G401.6 (cell line): ENCODE measurements at regions not wholly inside any gene's neighbourhood (a gene's known extent, or its start where the extent isn't known, plus 50 kb on each side); places are given as distances from the start of the nearest gene placed in this dataset.

Experiments used
- FAIRE-seq: peaks from 2 replicates; lab custom pipeline; 2012; peaks lifted over from hg19 to GRCh38; lab: Jason Lieb, UNC

DNA sequence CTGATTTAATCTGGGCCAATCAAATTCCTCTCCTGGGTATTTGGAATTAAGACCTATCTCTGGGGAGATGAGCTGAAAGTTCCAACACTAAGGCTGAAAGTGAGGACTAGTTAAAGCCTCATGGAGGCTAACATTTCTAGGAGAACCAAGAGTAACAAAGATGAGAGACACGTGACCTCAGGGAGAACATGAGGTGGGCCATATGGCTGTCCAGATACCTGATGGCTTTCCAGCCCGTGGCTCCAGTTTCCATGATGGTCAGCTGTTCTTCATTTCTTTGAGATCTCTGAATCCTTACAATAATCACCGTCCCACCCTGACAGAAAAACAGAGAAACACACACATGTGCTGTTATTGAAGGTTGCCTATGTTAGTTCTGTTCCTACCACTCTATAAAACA, 66.1 kb downstream of the LEPR start:
- no peak for FAIRE-seq

DNA sequence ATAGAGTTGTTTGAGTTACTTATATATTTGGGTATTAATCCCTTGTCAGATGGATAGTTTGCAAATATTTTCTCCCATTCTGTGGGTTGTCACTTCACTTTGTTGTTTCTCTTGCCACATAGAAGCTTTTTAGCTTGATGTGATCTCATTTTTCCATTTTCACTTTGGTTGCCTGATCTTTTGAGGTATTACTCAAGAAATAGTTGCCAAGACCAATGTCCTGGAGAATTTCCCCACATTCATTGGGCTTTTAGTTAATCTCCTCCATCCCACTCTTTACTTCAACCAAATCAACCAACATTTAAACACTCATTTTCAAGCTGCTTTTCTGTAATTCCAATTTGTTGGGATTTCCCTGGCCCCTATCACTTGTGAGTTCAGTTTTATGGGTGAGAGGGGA, 69.0 kb downstream of the LEPR start:
- FAIRE-seq = no peak

GRCh38 chr1:65490231-65491009, 70.0 kb downstream of the LEPR start:
- no peak for FAIRE-seq

DNA sequence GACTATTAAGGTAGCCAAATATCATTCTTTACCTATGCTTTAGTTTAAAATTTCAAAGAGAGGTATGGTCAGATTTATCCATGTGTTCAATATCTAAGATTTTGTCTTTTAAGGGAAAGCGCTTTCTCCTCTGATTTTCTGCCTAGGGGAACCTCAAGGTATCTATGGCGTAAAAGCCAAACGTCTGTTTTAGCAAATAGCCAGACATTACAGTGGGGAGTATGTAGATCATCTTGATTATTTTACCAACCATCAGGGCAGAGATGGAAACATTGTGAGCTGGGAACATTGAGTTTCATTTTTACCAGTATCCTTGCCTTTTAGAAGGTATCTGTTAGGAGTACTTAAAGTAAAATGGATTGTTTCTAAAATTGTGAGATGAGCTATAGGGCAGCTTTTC, 71.0 kb downstream of the LEPR start:
- no peak for FAIRE-seq

- no peak for FAIRE-seq
Measured at GRCh38 chr1:65493802-65494201, 73.3 kb downstream of the LEPR start.

GRCh38 chr1:65494671-65495070, 74.2 kb downstream of the LEPR start:
- FAIRE-seq = no peak

DNA sequence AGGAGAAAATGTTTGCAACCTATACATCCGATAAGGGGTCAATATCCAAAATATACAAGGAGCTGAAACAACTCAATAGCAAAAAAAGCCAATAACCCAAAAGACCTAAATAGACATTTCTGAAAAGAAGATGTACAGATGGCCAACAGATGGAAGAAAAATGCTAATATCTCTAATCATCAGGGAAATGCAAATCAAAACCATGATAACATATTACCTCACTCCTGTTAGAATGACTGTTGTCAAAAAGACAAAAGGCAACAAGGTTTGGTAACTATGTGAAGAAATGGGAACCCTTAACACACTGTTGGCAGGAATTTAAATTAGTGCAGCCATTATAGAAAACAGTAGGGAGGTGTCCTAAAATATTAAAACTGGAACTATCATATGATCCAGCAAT, 74.7 kb downstream of the LEPR start:
- no peak for FAIRE-seq

DNA sequence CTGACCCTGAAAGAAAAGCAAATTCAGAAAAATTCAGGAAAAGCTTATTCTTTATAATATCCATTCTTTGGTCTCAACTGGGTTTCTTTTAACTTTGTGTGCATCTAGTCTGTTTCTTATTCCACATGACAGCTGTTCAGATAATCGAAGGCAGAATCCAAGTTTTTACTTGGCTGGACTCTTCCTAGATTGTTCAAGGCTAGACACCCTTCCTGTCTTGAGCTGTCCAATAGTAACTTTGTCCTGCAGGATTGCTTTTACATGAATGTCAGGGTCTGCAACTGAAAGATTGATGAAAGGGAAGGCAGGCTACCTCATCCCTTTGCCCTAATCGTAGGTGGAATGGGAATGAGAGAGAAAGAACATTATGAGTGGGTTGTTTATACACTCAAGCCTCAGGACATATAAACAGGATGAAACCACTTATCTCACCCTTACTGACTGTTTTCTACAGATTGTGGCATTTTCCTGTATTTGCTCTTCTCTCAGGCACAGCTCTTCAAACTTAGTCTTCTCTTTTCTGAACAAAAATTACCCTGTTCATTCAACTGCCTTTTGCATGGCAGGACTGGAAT, 76.9 kb downstream of the LEPR start:
- no peak for FAIRE-seq

DNA sequence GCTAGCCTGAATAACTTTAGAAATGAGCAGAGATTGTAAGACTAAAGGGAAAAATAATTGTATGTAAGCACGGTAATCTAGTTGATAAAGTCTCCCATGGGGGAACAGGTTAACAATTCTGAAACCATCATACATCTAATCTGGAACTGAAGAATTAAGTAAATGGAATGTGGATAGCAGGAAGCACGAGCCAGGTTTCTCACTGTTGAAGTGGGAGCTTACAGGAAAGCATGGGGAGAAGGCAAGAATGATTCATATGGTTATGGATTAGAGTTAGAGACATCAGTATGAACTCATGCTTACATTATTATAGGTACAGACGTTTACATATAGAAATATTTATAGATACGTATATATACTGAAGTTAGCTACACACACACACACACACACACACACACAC, 83.0 kb downstream of the LEPR start:
- FAIRE-seq = no peak

- no peak for FAIRE-seq
Measured at GRCh38 chr1:65504263-65504662, 83.8 kb downstream of the LEPR start.

GRCh38 chr1:65505547-65506300, 85.3 kb downstream of the LEPR start:
- FAIRE-seq = no peak

DNA sequence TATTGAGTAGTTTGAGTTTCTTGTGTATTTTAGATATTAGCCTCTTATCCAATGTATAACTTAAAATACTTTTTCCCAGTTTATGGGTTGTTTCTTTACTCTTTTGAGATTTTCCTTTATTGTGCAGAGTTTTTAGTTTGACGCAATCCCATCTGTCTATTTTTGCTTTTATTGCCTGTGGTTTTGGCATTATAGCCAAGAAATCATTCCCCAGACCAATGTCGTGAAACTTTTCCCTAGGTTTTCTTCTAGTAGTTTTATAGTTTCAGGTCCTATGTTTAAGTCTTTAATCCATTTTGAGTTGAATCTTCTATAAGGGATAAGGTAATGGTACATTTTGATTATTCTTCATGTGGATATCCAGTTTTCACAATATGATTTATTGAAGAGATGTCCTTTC, 87.6 kb downstream of the LEPR start:
- FAIRE-seq = no peak

GRCh38 chr1:65509912-65510680, 89.6 kb downstream of the LEPR start:
- no peak for FAIRE-seq

DNA sequence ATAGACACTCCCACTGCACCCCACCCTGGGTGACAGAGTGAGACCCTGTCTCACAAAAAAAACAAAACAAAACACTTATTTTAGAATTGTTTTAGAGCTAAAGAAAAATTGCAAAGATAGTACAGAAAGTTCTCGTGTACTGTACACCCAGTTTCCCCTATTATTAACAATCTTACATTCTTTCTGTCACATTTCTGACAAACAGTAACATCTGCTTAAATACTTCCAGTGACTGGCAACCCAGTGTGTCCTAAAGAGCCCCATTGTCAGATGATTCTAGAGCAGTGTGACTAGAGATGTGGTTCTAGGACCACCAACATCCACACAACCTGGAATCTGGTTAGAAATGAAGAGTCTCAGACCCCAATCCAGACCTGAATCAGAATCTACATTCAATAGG, 90.5 kb downstream of the LEPR start:
- FAIRE-seq = no peak

GRCh38 chr1:65512383-65512782, 91.9 kb downstream of the LEPR start:
- FAIRE-seq = no peak

GRCh38 chr1:65512967-65513780, 92.7 kb downstream of the LEPR start:
- FAIRE-seq = no peak

- no peak for FAIRE-seq
Measured at GRCh38 chr1:65514041-65514440, 93.6 kb downstream of the LEPR start.

- no peak for FAIRE-seq
Measured at GRCh38 chr1:65524931-65525265, 104.4 kb downstream of the LEPR start.

DNA sequence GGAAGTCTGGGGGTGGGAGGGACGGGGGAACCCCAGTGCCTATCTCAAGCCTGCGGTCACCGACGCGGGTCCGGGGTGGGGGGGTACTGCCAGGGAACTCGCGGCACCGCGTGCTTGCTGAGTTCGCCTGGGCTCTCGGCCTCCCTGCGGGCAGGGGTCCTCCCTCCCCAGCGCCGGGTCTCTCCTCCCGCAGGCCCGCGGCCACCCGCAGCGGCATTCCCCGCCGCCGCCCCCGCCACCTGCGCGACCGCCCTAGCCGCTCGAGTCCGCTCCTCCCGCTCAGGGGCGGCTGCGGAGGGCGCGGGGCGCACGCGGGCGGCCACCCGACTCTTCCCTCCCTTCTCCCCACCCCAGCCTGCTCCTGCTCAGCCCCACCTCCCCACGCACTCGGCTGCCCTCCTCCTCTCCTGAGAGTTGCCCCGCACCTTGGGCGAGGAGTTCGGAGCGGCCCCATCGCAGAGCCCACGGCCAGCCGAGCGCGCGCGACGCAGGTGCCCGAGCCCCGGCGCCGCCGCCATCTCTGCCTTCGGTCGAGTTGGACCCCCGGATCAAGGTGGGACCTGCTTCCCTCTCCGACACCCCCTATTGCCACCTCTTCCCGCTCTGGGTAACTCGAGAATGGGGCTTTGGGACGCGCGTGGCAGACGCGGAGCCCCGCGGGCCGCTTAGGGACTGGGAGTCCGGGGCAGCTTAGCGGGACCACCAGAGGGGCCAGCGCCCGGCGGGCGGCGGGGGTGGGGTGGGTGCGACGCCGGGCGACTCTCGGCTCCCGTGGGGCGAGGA, 105.0 kb downstream of the LEPR start:
- no peak for FAIRE-seq

GRCh38 chr1:65526049-65526556, 105.6 kb downstream of the LEPR start:
- FAIRE-seq = no peak

- FAIRE-seq = no peak
Measured at GRCh38 chr1:65527190-65527589, 106.7 kb downstream of the LEPR start.
